GM12865 (cell line): ENCODE measurements at regions not wholly inside any gene's neighbourhood (a gene's known extent, or its start where the extent isn't known, plus 50 kb on each side); places are given as distances from the start of the nearest gene placed in this dataset.
A peak's percentile ranks its signal among the peaks of the same experiment; 100 is the strongest.

ENCODE experiments used
- DNase-seq: peaks from one replicate; pipeline ENCODE4 v3.0.0; 2010; ENCODE audit warnings: low read depth
- H3K4me3 ChIP-seq: 2 replicates; pipeline ENCODE4 v1.5.1; 2011; ENCODE audit warnings: mild to moderate bottlenecking, low read depth, low read length, control low read depth
- TF ChIP-seq, protein P1 (sequence below): IDR thresholded peaks from 2 replicates; pipeline ENCODE4 v1.5.1; 2011; ENCODE audit warnings: low read length, control low read depth, low read depth, inconsistent platforms; ENCODE audit not compliant: insufficient read depth; ENCODE audit errors: missing control alignments

DNA sequence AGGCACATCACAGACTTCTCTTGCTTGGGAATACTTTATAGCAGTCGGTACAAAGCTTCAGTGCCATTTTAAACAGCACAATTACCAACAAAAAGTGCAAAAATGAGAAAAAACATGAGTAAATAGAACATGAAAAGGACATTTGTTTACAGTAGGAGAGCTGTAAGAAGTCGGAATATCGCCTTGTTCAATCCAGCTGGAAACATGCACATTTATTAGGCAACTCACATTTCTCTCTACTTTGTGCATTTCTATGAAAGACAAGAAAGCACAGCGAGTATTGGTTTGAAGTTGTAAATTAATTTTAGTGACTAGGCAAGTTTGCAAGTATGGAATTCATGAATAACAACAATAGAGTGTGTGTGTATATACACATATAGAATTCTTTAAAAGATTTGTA is 484.7 kb downstream of the DACH1 start:
- no peak overlapping the region for H3K4me3 ChIP-seq
- no peak for DNase-seq
- TF ChIP-seq, protein P1, sequence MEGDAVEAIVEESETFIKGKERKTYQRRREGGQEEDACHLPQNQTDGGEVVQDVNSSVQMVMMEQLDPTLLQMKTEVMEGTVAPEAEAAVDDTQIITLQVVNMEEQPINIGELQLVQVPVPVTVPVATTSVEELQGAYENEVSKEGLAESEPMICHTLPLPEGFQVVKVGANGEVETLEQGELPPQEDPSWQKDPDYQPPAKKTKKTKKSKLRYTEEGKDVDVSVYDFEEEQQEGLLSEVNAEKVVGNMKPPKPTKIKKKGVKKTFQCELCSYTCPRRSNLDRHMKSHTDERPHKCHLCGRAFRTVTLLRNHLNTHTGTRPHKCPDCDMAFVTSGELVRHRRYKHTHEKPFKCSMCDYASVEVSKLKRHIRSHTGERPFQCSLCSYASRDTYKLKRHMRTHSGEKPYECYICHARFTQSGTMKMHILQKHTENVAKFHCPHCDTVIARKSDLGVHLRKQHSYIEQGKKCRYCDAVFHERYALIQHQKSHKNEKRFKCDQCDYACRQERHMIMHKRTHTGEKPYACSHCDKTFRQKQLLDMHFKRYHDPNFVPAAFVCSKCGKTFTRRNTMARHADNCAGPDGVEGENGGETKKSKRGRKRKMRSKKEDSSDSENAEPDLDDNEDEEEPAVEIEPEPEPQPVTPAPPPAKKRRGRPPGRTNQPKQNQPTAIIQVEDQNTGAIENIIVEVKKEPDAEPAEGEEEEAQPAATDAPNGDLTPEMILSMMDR = no peak

DNA sequence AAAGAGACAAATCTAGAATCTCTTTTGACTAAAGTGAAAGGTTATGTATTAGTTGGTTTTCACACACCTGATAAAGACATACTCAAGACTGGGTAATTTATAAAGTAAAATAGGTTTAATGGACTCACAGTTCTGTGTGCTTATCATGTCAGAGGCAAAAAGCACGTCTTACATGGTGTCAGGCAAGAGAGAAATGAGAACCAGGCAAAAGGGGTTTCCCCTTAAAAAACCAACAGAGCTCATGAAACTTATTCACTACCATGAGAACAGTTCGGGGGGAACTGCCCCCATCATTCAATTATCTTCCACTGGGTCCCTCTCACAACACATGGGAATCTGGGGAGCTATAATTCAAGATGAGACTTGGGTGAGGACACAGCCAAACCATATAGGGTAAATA is 486.8 kb downstream of the DACH1 start:
- TF ChIP-seq, protein P1 = no peak
- DNase-seq = no peak
- no peak overlapping the region for H3K4me3 ChIP-seq

GRCh38 chr13:71378961-71379905 is 487.8 kb downstream of the DACH1 start:
- peak overlapping the region; percentile 34 for H3K4me3 ChIP-seq
- TF ChIP-seq, protein P1 = no peak
- DNase-seq = no peak

DNA sequence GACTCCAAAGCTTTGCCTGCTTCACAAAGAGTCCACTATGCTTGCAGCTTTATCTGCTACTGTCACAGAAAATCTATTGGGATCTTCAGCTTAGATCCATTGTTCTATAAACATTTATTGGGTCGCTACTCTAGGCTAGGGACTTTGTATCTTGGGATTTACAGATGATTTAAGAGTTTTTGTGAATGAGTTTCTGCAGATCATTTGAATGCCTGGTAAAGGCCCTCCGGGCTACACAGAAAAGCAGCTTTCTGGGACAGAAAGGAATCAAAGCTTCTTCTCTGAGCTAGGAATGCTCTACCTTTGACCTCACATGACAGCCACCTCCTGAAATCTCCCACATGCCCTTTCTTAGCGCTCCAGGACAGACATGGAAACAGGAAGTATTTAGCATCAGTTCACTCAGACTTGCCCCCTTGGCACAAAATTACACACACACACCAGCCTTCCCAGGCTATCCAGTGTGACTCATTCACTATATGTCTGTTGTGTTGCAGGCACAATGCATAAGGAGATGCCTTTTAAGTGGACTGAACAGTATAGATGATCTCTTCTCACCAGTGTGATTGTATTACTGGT is 492.4 kb downstream of the DACH1 start:
- no peak for DNase-seq
- H3K4me3 ChIP-seq = no peak overlapping the region
- TF ChIP-seq, protein P1 = no peak

GRCh38 chr13:71368336-71368735 is 498.7 kb downstream of the DACH1 start:
- H3K4me3 ChIP-seq = no peak overlapping the region
- DNase-seq = no peak
- TF ChIP-seq, protein P1 = no peak

DNA sequence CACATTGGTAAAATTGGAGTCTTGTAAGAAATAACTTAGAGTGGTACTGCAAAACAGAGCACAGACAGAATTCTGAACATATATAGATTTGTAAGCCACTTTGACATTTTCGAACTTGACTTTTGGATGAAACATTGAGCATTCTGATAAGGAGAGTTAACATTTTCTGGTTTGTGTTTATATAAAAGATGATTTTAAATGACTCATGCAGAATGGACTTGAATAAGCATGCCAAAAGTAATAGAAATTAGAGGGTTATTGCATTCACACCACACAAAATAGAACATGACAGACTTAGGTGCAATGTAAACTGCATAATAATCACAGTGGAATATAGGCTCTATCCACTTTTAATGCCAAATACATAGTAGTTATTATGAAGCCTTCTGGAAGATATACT is 507.0 kb downstream of the DACH1 start:
- no peak for DNase-seq
- no peak overlapping the region for H3K4me3 ChIP-seq

More for the DNA sequence above, 507.0 kb downstream of the DACH1 start:
- TF ChIP-seq, protein P1 = no peak
